Aorta (tissue), 5 donors: ENCODE measurements at regions not wholly inside any gene's neighbourhood (a gene's known extent, or its start where the extent isn't known, plus 50 kb on each side); places are given as distances from the start of the nearest gene placed in this dataset.

Experiments
- ATAC-seq: fragments of 200-7000 bp; cut with Tn5 transposase; one replicate; pipeline ENCODE4 v1.9.1; 2022; ENCODE audit warnings: moderate library complexity; ENCODE audit not compliant: low FRiP score
- DNase-seq, 2 donors: peaks; one replicate each; pipeline ENCODE4 v3.0.0-alpha.2; 2020
- H3K27ac ChIP-seq, 2 donors: one replicate each; pipeline ENCODE4 v1.5.1; 2013; ENCODE audit warnings: low read length in 2 of 2, mild to moderate bottlenecking in 2 of 2, moderate library complexity in 2 of 2, control low read depth in 1 of 2, inconsistent platforms in 1 of 2, low read depth in 1 of 2
- H3K27me3 ChIP-seq, 2 donors: one replicate each; pipeline ENCODE4 v1.6.1; 2013; ENCODE audit warnings: control low read depth in 1 of 2, low read length in 1 of 2, mild to moderate bottlenecking in 1 of 2, moderate library complexity in 1 of 2; ENCODE audit not compliant: insufficient read depth in 2 of 2, control insufficient read depth in 1 of 2
- H3K36me3 ChIP-seq, 2 donors: one replicate each; pipeline ENCODE4 v1.6.1; 2013; ENCODE audit warnings: control low read depth in 1 of 2, low read length in 1 of 2, mild to moderate bottlenecking in 1 of 2; ENCODE audit not compliant: insufficient read depth in 2 of 2, control insufficient read depth in 1 of 2
- H3K4me1 ChIP-seq, 2 donors: one replicate each; pipeline ENCODE4 v1.6.1; 2013; ENCODE audit warnings: low read length in 2 of 2, control low read depth in 1 of 2, mild to moderate bottlenecking in 1 of 2, moderate library complexity in 1 of 2; ENCODE audit not compliant: insufficient read depth in 2 of 2, control insufficient read depth in 1 of 2
- H3K4me3 ChIP-seq, 2 donors: one replicate each; pipeline ENCODE4 v1.5.1; 2013; ENCODE audit warnings: low read length in 2 of 2, control low read depth in 1 of 2, mild to moderate bottlenecking in 1 of 2
- H3K9me3 ChIP-seq: one replicate; pipeline ENCODE4 v1.6.1; 2013; ENCODE audit warnings: mild to moderate bottlenecking, low read length; ENCODE audit not compliant: control insufficient read depth
- WGBS, 2 donors: extraction: QIAGEN DNeasy Blood & Tissue Kit; methylation state at CpG; one replicate each; pipeline ENCODE4 v1.1.7; 2013; 5-methylcytosine and 5-hydroxymethylcytosine counted together
- intact Hi-C, 2 donors: fragments of 100-400 bp; cut with DNase I; formaldehyde crosslinking; loops; one replicate each; pipeline versions ENCODE4 v1.14.2 to v1.15.0; 2022
- donor health status: healthy with polysubstance abuse.
- donor health status: Bipolar disorder and iron deficiency.
- donor health status: DM: no; HTN: no; CAD: no.
- donor health status: DM: no; HTN: no; CAD: no.
- donor health status: DM: yes; HTN: yes; CAD: no.

GRCh38 chr1:214941061-214941460, 141.5 kb upstream of the KCNK2 start:
- no peak for ATAC-seq
- H3K9me3 ChIP-seq, result no peaks in the 10 kb centered on the region
- intact Hi-C loops, result no loop called here
- no peak for DNase-seq
- H3K27ac ChIP-seq, result no peak overlapping the region
- H3K4me1 ChIP-seq, result no peaks in the 10 kb centered on the region
- no peaks in the 10 kb centered on the region for H3K27me3 ChIP-seq
- H3K36me3 ChIP-seq, result no peaks in the 10 kb centered on the region
- no peak overlapping the region for H3K4me3 ChIP-seq

- no peak overlapping the region for H3K4me3 ChIP-seq
- no peak overlapping the region for H3K27ac ChIP-seq
- DNase-seq (no peak), ATAC-seq (no peak)
- no peaks in the 10 kb centered on the region for H3K36me3 ChIP-seq
- intact Hi-C loops, result no loop called here
- H3K4me1 ChIP-seq, result no peaks in the 10 kb centered on the region
- 76 to 79% methylated on average over 3 of the region's 3 CpGs for WGBS, 2 donors
- H3K27me3 ChIP-seq, result no peaks in the 10 kb centered on the region
- H3K9me3 ChIP-seq, result no peaks in the 10 kb centered on the region
These were observed 139.5 kb upstream of the KCNK2 start for GRCh38 chr1:214943054-214943453.

GRCh38 chr1:214946615-214947014, 135.9 kb upstream of the KCNK2 start:
- no peak for ATAC-seq
- Histone ChIP-seq H3K27ac (no peak overlapping the region), H3K4me1 (no peaks in the 10 kb centered on the region), H3K36me3 (no peaks in the 10 kb centered on the region), H3K27me3 (no peaks in the 10 kb centered on the region), H3K9me3 (no peaks in the 10 kb centered on the region), H3K4me3 (no peak overlapping the region)
- no peak for DNase-seq
- 33 to 37% methylated on average over 1 of the region's 1 CpG for WGBS, 2 donors
- intact Hi-C loops, result no loop called here

- Histone ChIP-seq H3K4me3 (no peak overlapping the region), H3K27me3 (no peaks in the 10 kb centered on the region), H3K27ac (no peak overlapping the region), H3K36me3 (no peaks in the 10 kb centered on the region), H3K9me3 (peaks cover 2% of the 10 kb centered on the region), H3K4me1 (no peaks in the 10 kb centered on the region)
- intact Hi-C loops, result no loop called here
- DNase-seq (no peak), ATAC-seq (no peak)
- 55 to 57% methylated on average over 7 of the region's 7 CpGs for WGBS, 2 donors
These were observed 129.9 kb upstream of the KCNK2 start for GRCh38 chr1:214952648-214953047.

- WGBS, 2 donors, result 67 to 85% methylated on average over 1 of the region's 1 CpG
- no peak overlapping the region for H3K27ac ChIP-seq
- no peak overlapping the region for H3K4me3 ChIP-seq
- intact Hi-C loops, result no loop called here
- no peaks in the 10 kb centered on the region for H3K27me3 ChIP-seq
- H3K36me3 ChIP-seq, result no peaks in the 10 kb centered on the region
- H3K4me1 ChIP-seq, result no peaks in the 10 kb centered on the region
- ATAC-seq (no peak), DNase-seq (no peak)
- H3K9me3 ChIP-seq, result peaks cover 2% of the 10 kb centered on the region
These were observed 128.5 kb upstream of the KCNK2 start for GRCh38 chr1:214953901-214954616.

GRCh38 chr1:214954617-214954949, 128.0 kb upstream of the KCNK2 start:
- no peak for ATAC-seq
- intact Hi-C loops, result no loop called here
- H3K27me3 ChIP-seq, result no peaks in the 10 kb centered on the region

GRCh38 chr1:214957330-214958137, 125.0 kb upstream of the KCNK2 start:
- Histone ChIP-seq H3K9me3 (peaks cover 2% of the 10 kb centered on the region), H3K4me1 (no peaks in the 10 kb centered on the region), H3K36me3 (no peaks in the 10 kb centered on the region), H3K27ac (no peak overlapping the region), H3K4me3 (no peak overlapping the region), H3K27me3 (no peaks in the 10 kb centered on the region)
- 65 to 72% methylated on average over 8 of the region's 8 CpGs for WGBS, 2 donors
- intact Hi-C loops, result no loop called here
- peak in 1 of 2 donors; percentile 45 for DNase-seq
- no peak for ATAC-seq

More at GRCh38 chr1:214954617-214954949, 128.0 kb upstream of the KCNK2 start:
- H3K9me3 ChIP-seq, result peaks cover 2% of the 10 kb centered on the region
- no peaks in the 10 kb centered on the region for H3K4me1 ChIP-seq
- no peaks in the 10 kb centered on the region for H3K36me3 ChIP-seq
- no peak overlapping the region for H3K27ac ChIP-seq
- no peak overlapping the region for H3K4me3 ChIP-seq
- DNase-seq, result no peak

GRCh38 chr1:214958486-214958885, 124.1 kb upstream of the KCNK2 start:
- Histone ChIP-seq H3K4me3 (no peak overlapping the region), H3K27ac (no peak overlapping the region), H3K27me3 (no peaks in the 10 kb centered on the region), H3K9me3 (peaks cover 2% of the 10 kb centered on the region), H3K36me3 (no peaks in the 10 kb centered on the region), H3K4me1 (no peaks in the 10 kb centered on the region)
- no peak for ATAC-seq
- DNase-seq, result no peak
- intact Hi-C loops, result no loop called here
- 71 to 78% methylated on average over 2 of the region's 2 CpGs for WGBS, 2 donors

GRCh38 chr1:214966346-214966745, 116.2 kb upstream of the KCNK2 start:
- ATAC-seq, result no peak
- Histone ChIP-seq H3K36me3 (no peaks in the 10 kb centered on the region), H3K27me3 (no peaks in the 10 kb centered on the region), H3K27ac (no peak overlapping the region), H3K4me1 (no peaks in the 10 kb centered on the region), H3K9me3 (peaks cover 1% of the 10 kb centered on the region), H3K4me3 (no peak overlapping the region)
- DNase-seq, result no peak
- WGBS, 2 donors, result 66 to 82% methylated on average over 3 of the region's 3 CpGs
- intact Hi-C loops, result no loop called here
